GM11168 (cell line): ENCODE measurements at regions not wholly inside any gene's neighbourhood (a gene's known extent, or its start where the extent isn't known, plus 50 kb on each side); places are given as distances from the start of the nearest gene placed in this dataset.

Source experiments
- in situ Hi-C: fragments of 300-500 bp; cut with MboI; formaldehyde crosslinking; loops from one replicate; pipeline ENCODE4 v1.12.0; 2022; ENCODE audit warnings: low sequenced_read_pairs; ENCODE audit not compliant: unreplicated experiment

DNA sequence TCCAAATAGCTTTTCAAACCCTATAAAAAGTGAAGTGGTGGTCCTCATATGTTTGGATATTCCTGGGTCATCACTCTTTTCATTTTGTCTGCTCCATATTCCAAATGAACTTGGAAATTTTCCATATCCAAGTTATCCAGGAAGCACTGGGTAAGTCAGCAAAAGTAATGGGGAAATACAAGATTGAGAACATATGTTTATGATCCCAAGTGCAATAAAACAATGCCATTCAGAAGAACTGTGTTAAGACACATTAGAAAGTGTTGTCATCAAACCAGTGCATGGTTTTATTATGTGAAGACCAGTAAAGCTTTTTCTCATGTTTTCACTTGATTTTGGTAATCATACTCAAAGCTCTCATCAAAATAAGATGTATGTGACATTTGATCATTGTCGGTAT, 363.4 kb downstream of the RPRM start:
- in situ Hi-C loops: no loop called here

DNA sequence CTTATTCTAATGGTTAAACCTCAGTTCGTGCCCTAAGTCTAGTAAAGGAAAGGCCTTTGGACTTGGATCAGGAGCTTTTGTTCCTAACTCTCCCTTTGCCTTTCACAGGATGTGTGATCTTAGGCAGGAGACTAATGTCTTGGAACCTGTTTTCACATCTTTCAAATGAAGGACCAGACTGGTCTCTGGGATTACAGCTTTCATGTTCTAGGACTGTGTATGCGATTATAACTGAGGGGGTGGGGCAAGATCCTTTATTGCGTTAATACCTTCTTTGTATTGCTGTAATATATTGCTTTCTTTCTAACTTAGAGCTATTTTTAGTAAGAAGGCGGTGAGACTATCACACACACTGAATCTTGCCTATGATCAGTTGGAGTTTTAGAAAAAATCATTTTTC, 368.1 kb downstream of the RPRM start:
- in situ Hi-C loops: no loop called here

DNA sequence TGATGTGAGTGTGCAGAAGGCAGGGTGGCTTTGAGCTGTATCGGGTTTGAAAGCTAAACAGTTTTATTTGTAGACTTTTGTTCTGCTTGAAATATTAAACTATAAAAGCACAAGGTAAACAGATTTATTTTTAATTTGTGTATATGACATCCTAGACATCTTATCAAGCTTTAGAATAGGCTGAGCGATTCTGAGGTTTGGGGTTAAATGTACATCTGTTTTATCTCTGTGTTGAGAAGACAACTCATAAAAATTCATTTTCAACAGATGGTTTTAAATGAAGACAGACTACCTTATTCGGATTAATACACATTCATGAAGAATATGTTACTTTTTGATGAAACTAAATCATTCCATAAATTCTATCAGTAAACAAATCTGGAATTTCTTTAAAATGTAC, 368.8 kb downstream of the RPRM start:
- in situ Hi-C loops: no loop called here

DNA sequence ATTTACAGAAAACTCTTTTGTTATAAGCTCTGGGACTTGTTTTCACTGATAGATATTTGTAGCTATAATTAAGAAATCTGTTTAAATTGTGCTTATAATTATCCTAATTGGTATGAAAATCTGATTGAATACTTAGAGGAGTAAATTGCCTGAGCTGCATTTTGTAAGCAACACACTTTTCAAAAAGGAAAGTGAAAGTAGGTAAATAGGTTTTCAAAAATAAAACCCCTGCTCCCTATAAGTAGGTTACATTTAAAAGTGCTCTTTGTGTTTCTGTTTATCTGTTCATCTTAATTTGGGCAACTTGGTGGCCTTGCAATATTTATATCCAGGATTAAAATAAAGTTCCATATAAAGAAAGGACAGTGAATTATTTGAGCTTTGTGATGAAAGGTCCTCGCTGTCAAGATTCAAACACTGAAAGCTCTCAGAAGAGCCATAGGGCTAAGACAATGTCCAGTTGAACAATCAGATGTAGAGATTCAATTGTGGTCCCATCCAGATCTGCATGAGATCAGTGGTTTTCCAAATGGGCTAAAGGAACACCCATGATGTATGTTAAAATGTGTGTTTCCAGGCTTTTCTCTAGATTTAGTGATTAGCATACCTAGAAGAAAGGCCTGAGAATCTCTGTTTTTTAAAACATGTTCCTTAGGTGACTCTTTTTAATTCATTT, 371.6 kb downstream of the RPRM start:
- in situ Hi-C loops: no loop called here

DNA sequence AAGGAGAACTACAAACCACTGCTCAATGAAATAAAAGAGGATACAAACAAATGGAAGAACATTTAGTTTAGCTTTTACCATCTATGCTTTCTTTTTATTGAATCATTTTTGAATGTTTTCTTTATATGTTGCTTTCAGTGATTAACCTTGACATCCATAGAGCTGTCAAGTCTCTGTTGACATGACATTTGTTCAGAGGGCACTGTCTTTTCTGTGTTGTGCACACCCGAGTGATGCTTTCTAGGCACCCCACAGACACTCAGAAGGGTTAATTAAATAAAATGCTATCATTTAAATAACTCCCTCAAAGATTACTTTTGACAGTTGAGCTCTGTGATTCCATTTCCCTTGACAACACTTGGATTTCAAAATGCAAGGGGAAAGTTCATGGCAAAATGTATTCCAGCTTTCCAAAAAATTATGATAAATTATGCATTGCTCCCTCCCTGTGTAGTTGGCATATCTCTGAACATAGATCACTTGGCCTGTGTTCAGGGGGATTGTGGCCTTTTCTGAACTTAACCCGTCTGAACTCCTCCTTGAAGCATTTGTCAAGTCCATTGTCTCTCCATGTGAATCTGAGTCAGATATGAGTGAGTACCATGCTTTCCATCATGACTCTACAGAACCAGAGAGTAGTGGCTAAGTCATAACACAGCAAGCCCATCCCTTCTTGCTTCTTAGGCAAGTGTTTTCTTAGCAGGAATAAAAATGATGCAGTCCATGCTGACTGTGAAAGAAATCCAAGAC, 372.6 kb downstream of the RPRM start:
- in situ Hi-C loops: no loop called here

DNA sequence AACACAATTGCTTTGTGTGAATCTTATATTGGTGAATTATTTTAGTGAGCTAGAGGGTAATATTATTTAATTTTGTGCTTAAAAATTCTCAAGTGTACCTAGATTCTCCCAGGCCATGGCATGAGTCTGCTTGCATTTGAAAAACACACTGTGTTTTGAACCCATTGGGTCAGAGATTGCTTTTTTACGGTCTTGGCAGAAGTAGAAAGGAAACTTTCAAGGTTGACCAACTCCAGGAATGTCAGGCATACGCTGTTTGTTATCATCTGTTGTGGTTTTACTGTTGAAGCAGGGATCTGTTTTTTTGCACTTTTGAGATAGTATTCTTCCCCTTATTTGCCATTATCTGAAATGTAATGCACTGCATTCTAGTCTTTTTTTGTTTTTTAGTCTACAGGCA, 377.4 kb downstream of the RPRM start:
- in situ Hi-C loops: no loop called here

DNA sequence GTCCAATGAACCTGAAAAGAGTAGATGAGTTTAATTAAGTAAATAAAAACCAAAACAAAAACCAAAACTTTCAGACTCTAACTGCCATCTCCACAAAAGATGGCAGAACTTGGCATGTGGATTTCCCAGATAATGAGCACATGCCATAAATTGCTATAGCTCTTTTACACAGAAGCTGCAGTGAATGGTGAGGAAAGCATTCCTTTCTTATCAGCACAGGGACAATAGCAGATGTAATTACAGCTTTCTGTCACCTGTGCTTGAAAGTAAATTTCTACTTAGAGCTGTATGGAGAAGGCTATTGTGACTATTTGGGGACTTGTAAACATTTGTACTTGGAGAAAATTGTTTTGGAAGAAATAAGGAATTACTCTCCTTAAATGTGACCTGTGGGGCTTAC, 378.4 kb downstream of the RPRM start:
- in situ Hi-C loops: no loop called here

DNA sequence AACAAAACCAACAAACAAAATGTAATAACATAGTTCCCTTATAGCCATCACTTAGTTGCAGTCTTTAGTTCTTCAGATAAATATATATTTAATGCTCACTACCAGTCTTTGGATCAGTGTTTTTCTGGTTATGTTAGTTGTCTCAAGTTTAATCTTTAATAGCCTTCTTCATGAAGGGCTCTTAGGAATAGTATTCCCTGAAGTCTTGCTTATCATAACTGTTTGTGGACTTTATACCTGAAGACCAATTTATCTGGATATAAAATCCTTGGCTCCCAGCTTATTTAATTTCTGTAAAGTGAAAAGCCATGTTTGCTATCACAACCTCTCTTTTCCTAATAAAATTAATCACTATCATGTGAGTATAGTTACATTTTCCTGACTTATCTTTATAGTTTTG, 379.7 kb downstream of the ARL6IP6 start:
- in situ Hi-C loops: no loop called here

DNA sequence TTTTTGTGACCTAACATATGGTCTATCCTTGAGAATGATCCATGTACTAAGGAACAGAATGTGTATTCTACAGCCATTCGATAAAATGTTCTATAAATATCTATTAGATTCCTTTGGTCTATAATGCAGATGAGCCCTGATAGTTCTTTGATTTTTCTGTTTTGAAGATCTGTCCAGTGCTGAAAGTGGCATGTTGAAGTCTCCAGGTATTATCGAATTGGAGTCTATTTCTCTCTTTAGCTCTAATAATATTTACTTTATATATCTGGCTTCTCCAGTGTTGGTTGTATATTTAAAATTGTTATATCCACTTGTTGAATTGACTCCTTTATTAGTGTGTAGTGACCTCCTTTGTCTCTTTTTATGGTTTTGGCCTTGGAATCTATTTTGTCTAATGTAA, 377.9 kb downstream of the ARL6IP6 start:
- in situ Hi-C loops: no loop called here

DNA sequence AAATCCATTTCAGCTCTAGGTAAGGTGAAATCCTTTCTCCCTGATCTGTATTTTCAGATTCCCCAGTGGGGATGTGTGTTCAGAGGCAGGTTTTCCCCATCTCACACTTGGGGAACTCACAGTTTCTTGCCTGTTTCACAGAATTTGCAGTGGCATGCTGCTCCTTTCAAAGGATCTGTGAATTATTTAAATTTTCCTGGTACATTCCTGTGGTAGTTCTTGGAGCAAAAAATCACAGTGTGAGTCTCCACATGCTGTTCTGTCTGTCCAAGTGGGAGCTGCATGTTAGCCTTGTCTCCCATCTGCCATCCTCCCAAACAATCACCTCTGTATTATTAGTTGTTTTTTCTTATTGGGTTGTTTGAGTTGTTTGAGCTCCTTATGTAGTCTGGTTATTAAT, 372.9 kb downstream of the ARL6IP6 start:
- in situ Hi-C loops: no loop called here

DNA sequence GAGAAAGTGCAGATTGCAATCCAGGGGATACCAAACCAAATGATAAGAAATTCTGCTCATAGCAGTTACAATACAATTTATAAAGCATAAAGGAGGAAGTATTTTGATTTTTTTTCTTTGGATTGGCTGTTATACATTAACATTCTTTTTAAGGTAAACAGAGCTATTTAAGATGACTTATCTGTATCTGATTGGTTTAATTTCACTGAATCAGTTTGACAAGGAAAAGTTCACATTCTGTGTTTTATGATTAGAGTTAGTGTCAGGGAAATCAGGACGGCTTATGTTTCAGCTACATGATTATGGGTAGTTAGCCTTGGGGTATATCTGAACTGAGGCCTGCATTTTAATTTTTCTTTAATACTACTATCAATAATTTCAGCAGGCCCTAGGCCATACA, 360.9 kb downstream of the ARL6IP6 start:
- in situ Hi-C loops: no loop called here

DNA sequence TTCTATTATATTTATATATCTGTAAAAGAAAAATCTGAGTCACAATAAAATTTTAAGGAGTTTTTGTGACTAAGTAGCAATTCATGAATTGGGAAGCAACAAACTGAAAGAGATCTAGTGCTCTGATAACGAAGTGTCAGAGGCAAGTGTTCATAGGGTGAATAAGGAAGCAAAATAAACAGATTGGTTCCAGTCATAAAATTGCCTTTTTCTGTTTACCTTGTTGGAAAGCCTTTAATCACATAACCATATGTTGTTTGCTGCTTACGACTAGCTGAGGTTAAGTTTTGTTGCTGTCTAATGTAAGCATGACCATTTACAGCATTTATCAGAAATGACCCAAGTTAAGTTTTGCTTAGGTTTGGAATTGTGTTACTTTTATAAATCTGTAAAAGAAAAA, 358.9 kb downstream of the ARL6IP6 start:
- in situ Hi-C loops: no loop called here

DNA sequence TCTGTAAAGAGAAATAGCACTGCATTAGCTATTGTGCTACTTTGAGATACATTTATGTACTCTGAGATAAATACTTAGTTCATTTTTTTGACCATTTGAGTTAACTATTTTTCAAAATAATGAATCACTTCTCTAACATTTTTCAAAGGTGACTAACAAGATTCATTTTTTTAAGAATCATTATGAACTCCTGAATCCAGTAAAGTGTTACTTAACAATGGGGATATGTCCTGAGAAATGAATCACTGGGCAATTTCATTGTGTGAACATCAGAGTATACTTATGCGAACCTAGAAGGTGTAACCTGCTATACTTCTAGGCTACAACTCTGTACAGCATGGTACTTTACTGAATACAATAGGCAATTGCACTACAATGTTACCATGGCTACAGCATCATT, 355.8 kb downstream of the ARL6IP6 start:
- in situ Hi-C loops: no loop called here

DNA sequence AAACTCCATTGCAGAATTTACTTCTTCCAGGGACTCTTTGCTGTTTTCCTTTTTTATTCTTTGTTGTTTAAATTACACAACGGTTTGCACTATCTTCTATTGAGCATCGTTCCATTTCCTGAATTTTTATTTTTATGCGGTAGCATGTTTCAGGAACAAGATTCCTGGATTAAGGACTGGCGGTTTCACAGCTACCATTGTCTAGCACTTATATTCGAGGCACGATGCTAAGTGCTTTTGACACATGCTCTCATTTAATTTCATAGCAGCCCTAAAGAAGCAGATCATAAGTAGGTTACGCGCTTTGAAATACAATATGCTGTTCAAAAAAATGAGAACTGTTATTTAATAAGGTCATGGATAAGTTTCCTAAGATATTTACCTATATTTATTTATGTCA, 354.4 kb downstream of the ARL6IP6 start:
- in situ Hi-C loops: no loop called here

DNA sequence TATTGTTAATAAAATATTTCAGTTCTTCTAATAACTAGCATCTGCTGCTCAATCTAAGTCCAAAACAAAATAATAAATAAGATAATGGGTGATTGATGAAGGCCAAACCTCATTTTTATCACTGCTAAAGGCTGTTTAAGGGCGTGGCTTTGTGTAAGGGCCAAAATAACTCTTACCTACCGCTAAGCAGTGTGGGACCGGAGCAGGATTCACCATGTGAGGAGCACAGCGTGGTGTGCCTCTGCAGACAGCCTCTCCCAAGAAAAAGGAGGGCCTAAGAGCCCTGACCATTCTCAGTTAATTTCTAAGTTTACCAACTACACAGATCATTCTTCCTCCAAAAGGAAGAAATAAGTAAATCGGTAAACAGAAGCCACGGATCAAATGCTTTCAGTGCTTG, 353.7 kb downstream of the ARL6IP6 start:
- in situ Hi-C loops: no loop called here

DNA sequence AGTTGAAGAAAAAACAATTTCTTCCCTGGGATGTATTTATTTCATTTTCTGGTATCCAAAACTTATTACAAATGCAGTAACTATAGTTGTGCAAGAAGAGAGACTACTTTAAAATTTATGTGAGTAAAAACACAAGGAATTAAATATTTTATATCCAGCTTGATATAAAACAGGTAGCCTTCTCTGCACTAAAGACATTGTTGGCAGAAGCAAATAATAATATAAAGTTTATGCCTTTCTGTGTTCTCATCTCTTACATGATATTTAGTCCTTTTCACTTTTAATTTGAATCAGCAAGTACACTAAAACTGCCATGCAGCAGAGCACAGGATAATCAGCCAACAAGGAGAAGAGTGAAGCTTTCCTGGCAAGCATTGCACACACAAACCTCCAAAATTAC, 352.7 kb downstream of the ARL6IP6 start:
- in situ Hi-C loops: no loop called here

DNA sequence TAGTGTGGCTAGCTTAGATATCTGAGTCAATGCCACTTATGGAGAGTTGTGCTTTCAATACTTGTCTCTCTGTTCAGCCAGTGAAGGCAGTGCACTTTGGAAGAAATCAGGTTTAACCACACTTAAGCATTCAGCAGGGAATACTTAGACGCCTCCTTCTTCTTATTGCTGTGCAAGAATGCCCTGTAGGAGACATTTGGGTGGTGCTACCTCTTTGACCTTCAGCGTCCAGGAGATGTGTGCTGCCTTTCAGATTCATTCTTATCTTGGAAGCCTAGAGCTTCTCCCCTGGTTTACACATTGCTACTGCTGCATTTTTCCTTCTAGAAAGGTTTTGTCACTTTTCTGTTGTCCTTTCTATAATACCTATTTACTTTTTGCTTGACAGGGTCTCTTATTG, 350.5 kb downstream of the ARL6IP6 start:
- in situ Hi-C loops: no loop called here

DNA sequence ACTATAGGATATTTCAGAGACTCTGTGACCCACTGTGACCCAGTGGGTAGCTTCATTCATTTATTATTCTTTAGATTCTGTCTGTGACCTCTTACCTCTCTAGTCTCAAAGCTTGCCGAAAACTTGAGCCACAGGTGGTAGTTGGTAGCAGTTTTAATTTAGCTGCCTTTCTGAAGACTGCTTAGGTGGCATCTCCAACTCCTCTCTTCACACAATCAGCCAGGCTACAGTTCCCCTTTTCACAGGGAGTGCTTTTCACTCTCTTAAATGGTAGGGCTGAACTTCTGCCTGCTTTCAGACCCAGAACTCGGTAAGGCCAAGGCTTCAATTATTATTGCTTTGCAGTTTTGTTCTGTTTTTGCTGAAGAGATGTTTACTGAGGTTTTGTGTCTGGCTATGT, 349.6 kb downstream of the ARL6IP6 start:
- in situ Hi-C loops: no loop called here

DNA sequence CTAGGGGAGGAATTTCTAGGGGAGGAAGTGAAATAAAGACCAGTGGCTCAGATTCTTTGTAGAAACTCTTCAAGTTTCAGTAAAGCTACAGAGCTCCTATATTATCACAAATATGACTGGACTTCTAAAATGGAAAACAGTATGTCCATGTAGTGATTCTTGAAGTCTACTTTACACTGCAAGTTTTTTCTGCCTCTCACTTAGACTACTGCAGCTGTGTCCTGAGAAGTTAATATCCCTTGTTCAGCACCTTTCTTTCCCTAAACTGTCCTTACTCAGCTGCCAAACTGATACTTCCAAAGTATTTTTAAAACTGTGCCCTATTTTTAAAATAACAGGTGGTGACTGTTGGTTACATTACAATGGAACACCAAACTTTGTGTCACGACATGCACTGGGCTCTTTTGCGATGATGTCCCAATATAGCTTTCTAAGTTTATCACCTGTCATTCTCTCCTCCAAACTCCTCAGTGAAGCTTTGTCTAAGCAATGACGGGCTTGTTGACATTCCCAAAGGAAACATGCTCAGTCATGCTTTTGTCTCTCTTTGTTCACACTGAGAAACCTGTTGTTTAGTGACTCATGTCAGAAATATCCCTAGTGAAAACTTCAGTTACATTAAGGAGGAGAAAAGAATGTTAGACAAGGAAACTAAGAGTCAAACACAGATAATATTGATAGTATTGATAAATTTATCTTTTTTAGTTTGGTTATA, 341.1 kb downstream of the ARL6IP6 start:
- in situ Hi-C loops: no loop called here

DNA sequence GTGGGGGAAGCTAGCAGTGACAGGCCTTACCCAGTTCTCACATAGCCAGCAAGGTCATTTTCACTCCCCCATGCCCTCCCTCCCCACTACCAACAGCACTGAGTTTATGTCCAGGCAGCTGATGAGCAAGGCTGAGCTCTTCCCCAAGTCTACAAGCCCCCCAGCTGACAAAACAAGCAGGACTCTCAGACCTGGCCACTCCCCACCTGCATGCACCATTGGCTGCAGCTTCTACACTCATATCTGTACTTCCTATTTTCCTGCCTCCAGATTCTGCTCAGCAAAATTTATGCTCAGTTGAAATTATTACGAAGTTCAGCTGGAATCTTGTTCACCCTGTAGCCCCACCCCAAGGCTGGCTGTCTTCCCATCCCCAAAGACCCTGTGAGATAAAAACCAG, 339.3 kb downstream of the ARL6IP6 start:
- in situ Hi-C loops: no loop called here

DNA sequence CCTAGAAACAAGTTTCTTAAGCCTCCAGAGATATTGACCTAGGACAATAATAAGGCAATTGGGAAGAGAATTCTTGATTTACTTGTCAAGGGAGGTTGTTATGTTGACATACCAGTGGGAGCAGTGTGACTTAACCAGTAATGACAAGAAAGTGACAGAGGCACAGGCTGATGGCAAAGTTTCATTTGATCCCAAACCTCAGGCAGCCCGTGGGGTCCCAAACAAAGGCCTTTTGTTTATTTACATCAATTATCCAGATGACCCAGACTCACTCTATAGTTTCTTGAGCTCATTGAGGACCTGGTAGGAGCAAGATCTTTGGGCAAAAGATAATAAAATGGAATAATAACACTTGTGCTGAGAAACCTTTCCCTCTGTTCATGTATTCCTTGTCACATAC, 336.8 kb downstream of the ARL6IP6 start:
- in situ Hi-C loops: no loop called here
